H54 (cell line): ENCODE measurements at regions not wholly inside any gene's neighbourhood (a gene's known extent, or its start where the extent isn't known, plus 50 kb on each side); places are given as distances from the start of the nearest gene placed in this dataset.
A peak's percentile ranks its signal among the peaks of the same experiment; 100 is the strongest.

ENCODE experiments used
- DNase-seq: peaks from one replicate; pipeline ENCODE4 v3.0.0; 2011; ENCODE audit warnings: low spot score, mixed read lengths; ENCODE audit not compliant: insufficient read length
- FAIRE-seq: peaks from 3 replicates; lab custom pipeline; 2011; peaks lifted over from hg19 to GRCh38; lab: Jason Lieb, UNC
- POLR2A ChIP-seq: IDR thresholded peaks from 2 replicates; pipeline ENCODE4 v1.6.1; 2011; ENCODE audit warnings: low read depth, mild to moderate bottlenecking, low read length

DNA sequence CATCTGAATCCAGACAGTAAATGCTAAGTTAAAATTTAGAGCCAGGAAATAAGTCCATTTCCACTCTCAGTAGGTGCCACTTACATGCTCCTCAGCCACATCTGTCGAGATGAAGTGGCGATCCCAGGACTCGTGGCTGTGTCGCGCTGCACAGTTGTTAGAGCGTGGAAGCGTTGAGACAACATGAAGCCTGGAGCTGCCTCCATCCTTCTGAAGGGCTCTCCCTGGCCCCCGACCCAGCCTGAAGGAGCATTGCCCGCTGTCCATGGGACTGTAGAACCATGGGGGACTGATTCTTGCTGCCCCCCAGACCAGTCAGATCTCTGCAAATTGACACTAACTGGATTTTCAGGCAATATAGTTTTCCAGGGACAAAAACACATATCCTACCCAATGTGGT is 58.9 kb downstream of the IRX1 start:
- DNase-seq (no peak), FAIRE-seq (no peak)
- TF ChIP-seq POLR2A = no peak

DNA sequence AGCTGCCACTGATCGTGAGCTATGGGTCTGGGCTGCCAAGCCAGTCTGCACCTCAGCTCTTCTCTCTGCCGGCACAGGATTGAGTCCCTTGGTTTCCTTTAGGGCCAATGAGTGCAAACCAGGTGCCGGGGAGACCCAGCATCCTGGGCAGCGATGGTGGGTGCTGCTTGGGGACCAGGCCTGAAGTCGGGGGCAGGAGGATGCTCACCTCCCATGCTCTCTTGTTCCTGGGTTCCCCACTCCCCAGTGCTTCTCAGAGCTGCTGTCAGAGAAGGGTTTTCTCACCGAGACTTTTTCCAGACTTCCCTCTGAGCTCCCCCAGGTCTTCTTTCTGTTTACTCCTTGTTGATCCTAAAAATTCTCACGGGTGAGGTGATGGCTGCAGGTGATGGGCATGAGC is 61.2 kb downstream of the IRX1 start:
- DNase-seq = no peak

DNA sequence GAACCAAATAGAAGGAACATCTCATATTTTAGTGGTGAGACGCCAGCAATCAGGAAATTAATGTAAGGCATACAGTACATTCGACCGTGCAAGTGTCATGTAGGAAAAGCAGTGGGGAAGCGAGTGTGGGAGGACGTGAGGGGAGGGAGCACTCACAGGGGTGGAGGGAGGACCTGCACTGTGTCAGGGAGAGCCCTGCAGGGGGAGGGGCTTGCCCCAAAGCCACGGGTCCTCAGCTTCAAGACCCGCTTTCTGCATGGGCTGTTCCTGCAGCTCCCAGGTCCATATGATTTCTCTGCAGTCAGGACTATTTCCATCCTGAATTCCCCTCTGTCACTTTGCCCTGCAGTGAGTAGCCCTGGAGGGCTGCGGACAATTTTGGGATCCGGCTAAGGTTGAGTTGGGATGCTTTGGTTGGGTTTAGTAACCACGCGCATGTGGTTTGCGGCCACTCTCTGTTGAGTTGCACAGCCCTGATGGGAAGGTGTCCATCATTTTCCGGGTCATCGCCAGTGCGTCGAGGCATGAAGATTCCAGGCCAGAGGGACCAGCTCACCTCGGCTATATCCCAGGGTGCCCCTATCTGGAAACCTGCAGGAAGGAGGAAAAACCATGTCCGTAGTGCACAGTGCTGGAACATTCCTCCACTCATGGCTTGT is 61.9 kb downstream of the IRX1 start:
- FAIRE-seq = no peak

More for the DNA sequence above, 61.2 kb downstream of the IRX1 start:
- no peak for FAIRE-seq
- no peak for TF ChIP-seq POLR2A

GRCh38 chr5:3658929-3659328 is 63.3 kb downstream of the IRX1 start:
- DNase-seq (no peak), FAIRE-seq (no peak)
- no peak for TF ChIP-seq POLR2A

More for the DNA sequence above, 61.9 kb downstream of the IRX1 start:
- no peak for DNase-seq
- no peak for TF ChIP-seq POLR2A

DNA sequence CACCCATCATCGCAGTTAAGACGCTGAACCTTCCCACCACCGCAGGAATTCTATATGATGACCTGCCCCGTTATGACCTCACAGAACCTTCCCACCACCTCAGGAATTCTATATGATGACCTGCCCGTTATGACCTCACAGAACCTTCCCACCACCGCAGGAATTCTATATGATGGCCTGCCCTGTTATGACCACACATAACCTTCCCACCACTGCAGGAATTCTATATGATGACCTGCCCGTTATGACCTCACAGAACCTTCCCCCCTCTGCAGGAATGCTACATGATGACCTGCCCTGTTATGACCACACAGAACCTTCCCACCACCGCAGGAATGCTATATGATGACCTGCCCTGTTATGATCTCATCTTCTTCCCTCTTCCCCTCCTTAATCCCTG is 64.3 kb downstream of the IRX1 start:
- peak; percentile 89 for FAIRE-seq
- no peak for TF ChIP-seq POLR2A
- no peak for DNase-seq

DNA sequence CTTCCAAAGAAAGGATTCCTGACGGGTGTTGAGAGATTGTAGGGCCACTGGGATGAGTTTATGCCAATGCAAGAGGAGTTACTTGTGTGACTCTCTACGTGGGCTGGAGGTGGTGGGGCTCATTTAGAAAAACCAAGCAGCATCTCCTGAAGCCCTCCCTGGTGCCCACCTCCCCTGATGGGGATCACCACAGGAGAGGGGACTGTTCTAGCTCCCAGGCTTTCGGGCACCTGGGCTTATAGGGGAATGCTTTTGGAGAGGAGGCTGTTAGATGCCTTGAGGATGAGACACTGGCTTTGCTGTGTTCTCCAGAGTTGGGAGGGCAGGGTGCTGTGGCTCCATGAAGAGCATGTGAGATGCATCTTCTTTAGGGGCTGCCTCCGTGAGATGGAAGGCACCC is 65.0 kb downstream of the IRX1 start:
- FAIRE-seq = no peak
- no peak for DNase-seq
- TF ChIP-seq POLR2A = no peak

- FAIRE-seq (no peak), DNase-seq (no peak)
- TF ChIP-seq POLR2A = no peak
These were observed 66.2 kb downstream of the IRX1 start for GRCh38 chr5:3661755-3662296.

DNA sequence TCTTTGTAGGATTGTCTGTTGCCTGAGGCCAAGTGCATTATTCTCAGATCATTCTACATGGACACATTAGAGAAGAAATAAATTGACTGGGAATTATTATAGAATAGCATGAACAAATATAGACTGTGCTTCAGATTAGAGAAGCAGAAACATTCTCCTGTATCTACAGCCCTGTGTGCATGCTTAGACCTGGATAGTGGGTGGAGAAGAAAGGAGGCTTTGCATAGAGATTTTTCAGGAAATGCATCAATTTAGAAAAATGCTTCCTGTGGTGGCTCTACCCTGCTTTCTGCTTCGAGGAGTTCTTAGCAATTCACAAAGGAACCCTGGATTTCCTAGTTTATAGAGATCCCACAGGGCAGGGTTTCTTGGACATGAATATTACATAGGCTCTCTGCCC is 66.7 kb downstream of the IRX1 start:
- FAIRE-seq (no peak), DNase-seq (no peak)
- TF ChIP-seq POLR2A = no peak

- DNase-seq = no peak
- FAIRE-seq = no peak
- no peak for TF ChIP-seq POLR2A
These were observed 75.7 kb downstream of the IRX1 start for GRCh38 chr5:3671337-3671736.

DNA sequence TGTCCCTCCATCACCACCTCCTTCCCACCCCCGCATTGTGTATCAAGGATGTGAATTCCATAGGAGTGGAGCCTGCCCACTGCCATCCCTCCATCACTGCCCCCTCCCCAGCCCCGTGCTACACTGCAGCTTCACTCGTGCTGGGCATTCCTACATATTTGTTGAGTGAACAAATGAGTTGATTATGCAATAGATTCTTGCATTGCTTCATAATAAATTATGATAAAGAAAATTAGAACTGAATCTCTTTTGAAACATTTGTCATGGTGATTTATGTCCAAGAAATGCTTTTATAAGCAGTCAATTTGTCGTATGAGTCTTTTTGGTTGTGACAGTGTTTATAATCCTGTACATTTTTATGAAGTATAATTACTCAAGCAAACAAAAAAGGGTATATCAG is 83.2 kb downstream of the IRX1 start:
- no peak for TF ChIP-seq POLR2A
- no peak for DNase-seq
- no peak for FAIRE-seq

DNA sequence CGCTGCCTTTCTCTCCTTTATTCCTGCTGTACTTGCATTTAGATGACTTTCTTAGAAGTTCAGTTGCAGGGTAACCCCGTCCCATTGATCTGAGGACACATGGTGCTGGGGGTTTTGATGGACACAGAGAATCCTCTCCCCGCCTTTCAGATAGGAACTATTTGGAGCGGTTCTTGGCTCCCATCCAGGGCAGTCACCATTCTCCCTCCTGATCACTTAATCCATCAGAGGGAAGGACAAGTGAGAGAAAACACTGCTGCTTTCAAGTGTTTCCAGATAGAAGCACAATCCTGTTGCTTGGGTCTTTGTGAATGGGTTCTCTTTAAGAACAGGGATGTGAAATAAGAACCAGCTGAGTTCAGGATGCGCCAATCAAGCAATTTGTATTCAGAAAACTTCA is 85.2 kb downstream of the IRX1 start:
- no peak for TF ChIP-seq POLR2A
- DNase-seq = no peak
- FAIRE-seq = no peak

DNA sequence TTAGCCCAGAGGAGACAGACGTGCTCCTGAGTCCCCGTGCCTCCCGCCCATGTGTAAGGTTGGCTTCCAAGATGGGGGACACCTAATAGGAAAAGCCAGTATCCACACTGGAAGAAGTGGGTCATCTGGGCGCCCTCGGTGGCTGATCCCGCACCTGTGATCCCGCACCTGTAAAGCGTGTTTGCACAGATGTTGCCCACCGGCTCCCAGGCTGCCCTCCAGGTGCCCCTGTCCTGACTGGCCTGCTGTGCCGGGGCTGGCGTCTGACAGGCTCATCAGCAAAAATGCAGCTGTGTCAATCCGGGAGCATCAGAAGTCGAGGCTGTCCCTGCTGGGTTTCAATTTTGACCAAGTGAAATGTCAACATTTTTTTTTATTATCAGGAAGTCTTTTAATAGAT is 88.5 kb downstream of the IRX1 start:
- FAIRE-seq = no peak
- no peak for TF ChIP-seq POLR2A
- no peak for DNase-seq

DNA sequence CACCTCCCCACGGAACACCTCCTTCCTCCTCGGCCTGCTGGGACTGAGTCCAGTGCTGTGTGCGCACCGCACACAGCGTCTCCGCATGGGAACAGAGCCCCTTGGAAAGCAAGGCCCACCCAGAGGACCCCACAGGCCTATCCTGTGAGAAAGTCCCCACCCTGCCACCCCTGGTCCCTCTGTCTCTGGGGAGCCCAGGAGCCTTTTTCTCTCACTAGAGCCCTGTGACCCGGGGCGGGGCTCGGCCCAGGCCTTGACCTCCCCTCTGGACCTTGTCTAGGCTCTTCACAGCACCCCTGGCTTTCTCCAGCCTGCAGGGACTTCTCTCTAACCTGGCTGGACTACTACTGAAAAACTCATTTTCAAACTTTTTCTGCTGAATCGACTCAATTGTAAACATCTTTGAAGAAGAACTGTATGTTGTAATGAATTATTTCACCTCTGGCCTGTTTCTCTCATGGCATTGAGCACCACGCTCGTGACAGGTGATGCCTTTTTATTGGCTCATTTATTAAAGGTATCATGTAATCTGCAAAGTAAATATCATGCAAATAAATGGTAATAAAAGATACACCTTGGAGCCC is 89.2 kb downstream of the IRX1 start:
- DNase-seq (no peak), FAIRE-seq (no peak)
- no peak for TF ChIP-seq POLR2A

DNA sequence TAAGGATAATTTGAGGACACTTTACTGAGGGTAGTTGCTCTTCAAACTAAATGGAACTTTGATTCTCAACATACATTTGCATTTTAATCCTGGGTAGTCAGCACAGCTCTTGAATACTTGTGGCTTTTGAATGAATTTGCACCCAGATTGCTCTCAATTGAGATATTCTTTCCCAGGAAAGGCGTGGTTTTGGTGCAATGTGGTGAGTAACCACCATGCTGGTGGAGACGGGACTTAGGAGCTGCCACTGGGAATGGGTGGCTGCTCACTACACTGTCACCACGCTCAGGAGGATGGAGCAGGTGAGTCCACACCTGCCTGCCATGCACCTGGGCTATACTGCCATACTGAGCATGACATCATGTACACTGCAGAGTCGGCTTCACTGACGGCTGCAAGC is 99.2 kb downstream of the IRX1 start:
- no peak for DNase-seq
- no peak for TF ChIP-seq POLR2A
- no peak for FAIRE-seq

DNA sequence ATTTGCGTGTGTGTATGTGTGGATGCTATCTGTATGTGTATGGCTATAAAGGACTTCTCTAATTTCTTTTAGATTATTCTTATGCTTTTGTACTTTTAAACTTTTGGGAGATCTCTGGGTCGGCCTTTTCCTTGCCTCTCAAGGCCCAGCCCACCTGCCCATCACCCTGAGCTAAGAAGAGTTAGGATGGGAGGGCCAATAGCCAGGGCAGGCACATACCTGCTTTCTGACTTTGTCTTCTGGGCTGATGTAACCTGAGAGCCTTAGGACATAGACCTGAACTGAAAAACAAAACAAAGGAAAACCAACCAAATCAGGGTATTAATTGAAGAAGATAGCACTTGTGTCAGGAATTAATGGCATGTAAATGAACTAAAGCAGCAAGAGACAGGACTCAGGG is 100.2 kb downstream of the IRX1 start:
- FAIRE-seq (no peak), DNase-seq (no peak)
- no peak for TF ChIP-seq POLR2A
